Prostate gland (tissue), 2 donors: ENCODE measurements at regions not wholly inside any gene's neighbourhood (a gene's known extent, or its start where the extent isn't known, plus 50 kb on each side); places are given as distances from the start of the nearest gene placed in this dataset.

Source experiments
- CTCF ChIP-seq, 4 experiments: fragments of 200-600 bp in 2 of 4; fragments of 450-650 bp in 2 of 4; sonication (generic) in 2 of 4; IDR thresholded peaks; 1 replicate in 3 of 4; 2 replicates in 1 of 4; pipeline ENCODE4 v1.5.1; 2016 to 2019; ENCODE audit warnings: antibody characterized with exemption in 4 of 4, mild to moderate bottlenecking in 2 of 4, moderate library complexity in 2 of 4
- POLR2A ChIP-seq: fragments of 450-650 bp; IDR thresholded peaks from one replicate; pipeline ENCODE4 v1.6.1; 2016; ENCODE audit warnings: antibody characterized with exemption, mild to moderate bottlenecking
- POLR2AphosphoS5 ChIP-seq: sonication (generic); formaldehyde crosslinking; IDR thresholded peaks from one replicate; pipeline ENCODE4 v1.6.1; 2017; ENCODE audit warnings: antibody characterized with exemption

GRCh38 chr9:105142406-105143135 is 101.9 kb upstream of the SLC44A1 start:
- TF ChIP-seq CTCF (IDR thresholded peaks at IDR 0.05) (no peak), POLR2A (no peak), POLR2AphosphoS5 (no peak)
